HG02642 (cell line): ENCODE measurements at regions not wholly inside any gene's neighbourhood (a gene's known extent, or its start where the extent isn't known, plus 50 kb on each side); places are given as distances from the start of the nearest gene placed in this dataset.

Experiments used
- ATAC-seq: cut with Tn5 transposase; IDR thresholded peaks from one replicate; pipeline ENCODE4 v1.9.1; 2021; ENCODE audit warnings: mild to moderate bottlenecking; ENCODE audit not compliant: unreplicated experiment, poor library complexity

DNA sequence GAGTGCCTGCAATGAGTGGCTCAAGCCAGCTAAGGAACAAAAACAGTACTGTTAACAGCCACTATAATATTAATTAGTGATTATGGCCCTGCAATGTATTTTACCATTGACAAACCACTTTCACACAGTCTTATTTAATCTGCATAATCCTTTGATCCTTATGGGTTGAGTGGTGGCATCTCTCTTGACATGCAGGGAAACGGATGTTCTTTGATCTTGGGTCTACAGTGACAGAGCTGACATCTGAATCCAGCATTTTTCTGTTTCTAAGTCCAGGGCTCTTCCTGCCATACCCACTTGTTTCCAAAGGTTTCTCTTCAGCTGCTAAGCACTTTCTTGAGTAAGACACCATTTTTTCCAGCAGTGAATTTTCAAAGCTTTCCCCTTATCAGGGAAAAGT lies 277.7 kb upstream of the ROPN1 start:
- no peak for ATAC-seq

DNA sequence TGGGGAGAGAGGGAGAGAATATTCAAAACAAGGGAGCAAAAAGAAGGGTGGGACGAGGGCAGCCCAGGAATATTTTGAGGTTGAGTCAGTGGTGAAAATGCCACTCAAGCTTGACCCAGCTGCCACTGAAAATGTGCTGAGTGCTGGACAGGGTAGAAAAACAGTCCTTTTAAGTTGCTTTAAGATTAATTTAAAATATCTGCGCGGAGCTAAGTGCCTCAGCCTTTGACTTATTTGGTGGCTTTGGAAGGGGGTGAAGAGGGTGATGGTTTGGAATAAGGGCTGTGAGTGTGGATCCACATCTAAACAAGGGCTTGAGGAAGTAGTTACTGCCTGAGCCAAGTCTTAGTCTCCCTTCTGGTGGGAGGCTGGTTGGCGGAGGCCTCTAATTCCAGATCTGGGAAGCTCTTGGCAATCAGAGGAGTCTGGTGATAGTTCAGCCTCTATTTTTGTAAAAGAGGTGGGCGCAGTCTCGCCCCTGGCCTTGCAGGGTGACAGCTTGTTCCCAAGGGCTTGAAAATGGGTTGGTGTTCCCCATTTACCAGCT lies 280.8 kb upstream of the ROPN1 start:
- no peak for ATAC-seq

DNA sequence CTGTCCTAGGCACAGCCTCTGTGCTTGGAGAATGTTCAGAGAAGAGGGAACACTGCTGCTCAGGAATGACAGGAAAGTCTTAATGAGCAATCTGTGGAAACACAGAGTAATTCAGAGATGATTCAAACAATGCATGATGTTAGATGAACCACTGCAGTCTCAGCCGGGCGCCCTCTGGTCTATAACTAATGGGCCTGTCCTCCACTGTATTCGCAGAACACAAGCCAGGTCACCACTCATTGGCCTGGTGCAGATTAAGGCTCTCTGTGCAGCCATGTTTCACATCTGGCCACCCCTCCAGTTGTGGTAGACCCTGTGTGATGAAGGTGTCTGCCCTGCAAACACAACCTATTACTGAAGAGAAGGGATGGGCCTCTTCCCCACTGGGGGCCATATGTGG lies 281.7 kb upstream of the ROPN1 start:
- ATAC-seq = no peak

DNA sequence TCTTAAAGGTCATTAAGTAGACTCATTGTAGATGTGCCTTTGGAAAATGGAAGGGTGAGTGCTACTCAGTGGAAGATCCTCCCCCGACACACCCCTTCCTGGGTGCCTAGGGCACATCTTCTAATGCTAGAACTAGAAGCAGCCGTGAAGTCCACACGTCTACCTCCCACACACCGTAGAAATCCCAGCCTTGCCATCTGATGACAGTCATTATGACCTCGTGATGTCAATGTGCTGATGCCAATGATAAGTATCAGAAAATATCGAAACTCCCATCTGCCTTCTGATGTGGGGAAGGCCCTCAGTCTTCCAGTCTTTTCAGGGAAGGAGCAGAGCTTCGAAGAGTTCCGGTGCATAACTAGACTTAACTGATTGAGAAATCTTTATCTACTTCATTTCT lies 282.1 kb upstream of the ROPN1 start:
- ATAC-seq = no peak

DNA sequence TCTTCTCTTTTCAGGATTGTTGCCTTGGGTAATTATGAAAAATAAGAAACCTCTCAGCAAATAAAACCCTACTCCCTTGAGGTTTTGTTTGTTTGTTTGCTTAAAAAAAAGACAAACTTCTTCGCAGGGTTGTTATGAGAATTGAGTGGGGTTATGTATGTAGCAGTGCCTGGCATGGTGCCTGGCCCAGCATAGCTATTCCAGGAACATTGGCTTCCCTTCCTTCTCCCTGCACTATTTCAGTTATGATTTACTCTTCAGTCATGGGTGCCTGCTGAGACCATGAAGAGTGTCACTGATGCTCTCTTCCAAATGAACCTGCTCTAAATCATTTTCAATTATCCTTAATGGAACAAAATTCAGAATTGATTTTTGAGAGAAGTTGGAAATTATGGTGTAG lies 283.5 kb upstream of the ROPN1 start:
- no peak for ATAC-seq

DNA sequence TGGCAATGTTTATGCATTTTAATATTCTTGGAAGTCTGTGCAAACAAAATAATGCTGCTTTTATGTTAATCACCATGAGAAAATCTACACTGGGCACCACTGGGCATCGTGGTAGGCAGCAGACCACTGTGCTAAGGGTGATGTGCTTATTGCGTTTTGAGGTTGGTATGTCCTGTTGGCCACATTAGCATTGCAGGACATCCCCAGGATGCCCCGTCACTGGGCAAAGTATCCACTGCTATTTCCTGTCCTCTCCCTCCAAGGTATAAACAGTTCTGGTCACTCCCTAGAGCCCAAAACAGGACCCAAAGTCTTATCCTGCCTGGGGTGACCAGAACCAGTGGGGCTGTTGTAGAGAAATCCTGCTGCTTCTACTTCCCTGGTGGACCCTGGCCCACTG lies 284.2 kb upstream of the ROPN1 start:
- no peak for ATAC-seq

DNA sequence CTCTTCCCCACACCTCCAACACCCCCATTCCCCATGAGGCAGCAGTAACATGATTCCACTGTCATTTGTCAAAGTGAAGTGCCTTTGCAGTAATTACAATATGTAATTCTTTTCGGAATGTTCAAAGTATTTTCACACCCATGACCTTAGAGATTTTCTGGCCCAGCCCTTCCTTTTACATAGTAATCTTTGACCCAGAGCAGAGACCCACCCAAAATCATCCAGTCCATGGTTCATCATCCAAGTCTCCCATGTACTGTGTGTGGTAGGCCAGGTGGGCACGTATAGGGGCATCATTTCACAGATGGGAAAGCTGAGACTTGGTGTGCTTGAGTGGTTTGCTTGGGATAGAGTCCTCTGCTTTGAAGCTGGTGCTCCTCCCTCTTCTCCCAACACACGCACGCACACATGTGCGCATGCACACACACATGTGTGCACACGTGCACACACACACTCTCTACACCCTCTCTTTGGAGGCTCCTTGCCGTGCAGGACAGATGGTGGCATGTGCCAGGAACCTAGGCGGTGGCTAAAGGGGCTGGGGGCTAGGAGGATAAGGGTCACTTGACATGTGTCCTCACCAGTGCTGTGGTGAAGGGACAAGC lies 284.7 kb upstream of the ROPN1 start:
- ATAC-seq = no peak

DNA sequence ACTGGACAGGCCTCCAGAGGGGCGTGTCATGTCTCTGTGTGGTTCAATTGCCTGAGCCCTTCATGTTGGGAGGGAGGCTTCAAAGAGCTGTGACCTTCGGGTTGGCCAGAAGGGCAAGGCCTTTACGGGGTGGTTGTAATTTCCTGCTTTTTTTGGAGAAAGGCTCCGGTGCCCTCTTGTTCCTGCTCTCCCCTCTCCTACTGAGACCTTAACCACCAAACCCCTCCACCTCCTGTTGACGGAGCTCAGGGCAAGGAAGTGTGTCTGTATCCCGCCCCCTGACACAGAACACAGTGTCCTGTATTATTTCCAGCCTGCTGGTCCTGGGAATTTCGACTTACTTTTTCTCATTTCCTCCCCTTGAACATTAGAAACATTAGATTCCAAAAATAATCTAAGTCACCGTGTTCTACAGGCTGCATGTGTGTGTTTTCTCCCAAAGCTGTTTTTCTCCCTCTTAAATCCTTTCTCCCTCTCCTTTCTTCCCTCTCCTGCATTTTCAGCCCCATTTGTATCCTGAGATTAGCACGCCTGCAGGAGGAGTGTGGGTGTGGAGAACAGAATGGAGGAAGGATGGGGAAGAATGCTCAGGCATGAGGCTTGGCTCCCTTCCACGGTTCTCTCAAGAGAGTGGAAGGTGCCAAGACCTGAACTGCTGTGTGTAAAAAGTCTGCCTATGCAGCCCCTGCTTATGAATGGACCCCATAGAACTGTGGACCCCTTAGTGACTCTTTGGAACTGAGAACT lies 285.4 kb upstream of the ROPN1 start:
- ATAC-seq = no peak

DNA sequence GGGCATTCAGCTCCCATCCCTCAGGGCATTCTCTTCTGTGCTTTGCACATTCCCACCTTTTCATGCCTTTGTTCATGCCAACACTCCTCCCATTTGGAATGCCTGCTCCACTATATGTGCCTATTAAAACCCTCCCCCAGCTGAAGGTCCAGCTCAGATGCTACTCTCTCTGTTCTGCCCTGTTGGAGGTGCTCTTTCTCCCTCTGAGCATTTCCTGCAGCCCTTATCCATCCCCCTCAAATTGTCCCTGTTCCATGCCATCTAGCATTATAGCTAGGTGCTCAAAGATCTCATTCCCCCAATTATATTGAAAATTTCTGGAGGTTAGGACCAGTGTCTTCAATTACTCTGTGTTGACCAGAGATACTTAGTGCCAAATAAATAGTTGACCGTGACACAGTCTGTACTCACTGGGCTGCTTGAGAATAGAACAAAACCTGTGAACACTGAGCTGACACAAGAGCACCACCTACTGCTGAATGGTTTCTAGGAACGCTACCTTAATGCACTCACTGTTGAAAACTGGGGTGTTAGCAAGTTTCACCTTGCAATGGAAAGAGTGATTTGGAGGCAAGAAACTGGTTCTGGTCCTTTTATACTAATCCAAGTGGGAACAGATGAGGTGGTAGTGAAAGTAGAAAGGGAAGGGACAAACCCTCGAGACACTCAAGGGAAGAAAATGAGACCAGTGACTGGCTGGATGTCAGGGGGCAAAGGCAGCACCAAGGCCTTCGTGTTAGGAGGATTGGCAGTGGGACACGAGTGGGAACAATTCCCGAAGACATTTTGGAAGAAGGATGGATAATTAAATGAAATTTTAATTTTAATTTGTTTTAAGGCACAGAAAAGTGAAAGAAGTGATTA lies 289.8 kb upstream of the ROPN1 start:
- no peak for ATAC-seq

DNA sequence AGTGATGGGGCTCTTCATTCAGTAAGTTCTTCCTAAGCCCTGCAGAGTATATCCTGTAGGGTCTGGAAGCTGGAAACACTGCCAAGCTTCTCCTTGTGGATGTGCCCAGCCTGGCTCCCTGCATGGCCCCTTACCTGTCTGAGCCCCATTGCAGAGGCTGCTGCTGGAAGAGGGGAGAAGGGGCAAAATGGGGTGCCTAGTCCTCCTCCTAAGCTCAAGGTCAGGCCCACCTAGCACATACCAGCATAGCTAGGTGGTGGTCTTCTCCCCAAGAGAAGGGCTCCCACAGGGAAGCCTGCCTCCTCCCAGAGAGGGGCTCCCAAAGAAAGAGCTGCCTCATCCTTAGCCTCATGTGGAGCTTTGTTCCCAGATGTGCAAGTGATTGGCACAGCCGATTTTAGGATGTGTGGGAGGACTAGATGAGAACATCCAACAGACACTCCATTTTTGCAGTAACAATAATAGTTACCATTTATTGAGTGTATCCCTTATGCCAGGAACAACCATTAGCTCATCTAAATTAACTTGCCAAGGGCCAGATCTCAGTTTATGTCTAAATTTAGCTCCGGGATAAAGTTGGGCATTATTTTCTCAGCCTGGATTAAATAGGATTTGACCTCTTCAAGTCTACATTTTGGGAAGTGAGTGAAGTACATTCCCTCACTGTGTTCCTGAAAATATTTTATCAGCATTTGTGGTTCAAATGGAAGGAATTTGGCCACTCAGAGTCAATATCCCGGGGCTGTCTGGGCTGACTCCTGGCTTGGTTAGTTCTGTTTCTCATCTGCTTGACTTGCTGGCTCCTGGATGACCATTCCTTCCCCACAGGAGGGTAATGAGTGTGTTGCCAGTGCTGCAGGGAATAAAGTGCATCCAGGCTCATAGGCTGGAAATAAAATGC lies 291.1 kb upstream of the ROPN1 start:
- ATAC-seq = no peak

DNA sequence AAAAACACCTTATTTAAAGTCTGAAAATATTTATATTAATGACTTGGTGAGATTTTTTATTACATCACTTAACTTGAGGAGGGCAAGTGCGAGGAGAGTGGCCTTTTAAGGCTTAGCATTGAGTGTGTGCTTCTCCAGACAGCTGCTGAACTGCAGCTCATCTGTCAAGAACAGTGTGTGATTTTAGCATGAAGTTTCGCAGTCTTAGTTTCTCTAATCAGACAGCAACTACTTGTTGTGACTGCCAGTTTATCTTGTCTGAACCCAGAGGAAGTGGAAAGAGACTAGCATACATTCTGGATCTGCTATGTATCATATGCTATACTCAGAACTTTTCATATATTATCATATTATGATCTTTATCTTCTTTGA lies 291.7 kb upstream of the ROPN1 start:
- ATAC-seq = no peak

DNA sequence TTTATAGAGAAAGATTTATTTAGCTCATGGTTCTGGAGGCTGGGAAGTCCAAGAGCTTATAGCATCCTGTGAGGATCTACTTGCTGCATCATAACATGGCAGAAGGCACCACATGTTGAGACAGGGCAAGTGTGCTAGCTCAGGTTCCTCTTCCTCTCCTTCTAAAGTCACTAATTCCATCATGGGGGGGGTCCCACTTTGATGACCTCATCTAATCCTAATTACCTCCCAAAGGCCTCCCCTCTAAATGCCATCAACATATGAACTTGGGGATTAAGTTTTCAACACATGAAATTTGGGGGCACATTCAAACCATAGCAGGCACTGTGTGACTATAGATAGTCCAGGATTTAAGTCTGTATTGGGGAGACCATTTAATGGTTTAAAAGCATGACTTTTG lies 297.1 kb upstream of the ROPN1 start:
- no peak for ATAC-seq

DNA sequence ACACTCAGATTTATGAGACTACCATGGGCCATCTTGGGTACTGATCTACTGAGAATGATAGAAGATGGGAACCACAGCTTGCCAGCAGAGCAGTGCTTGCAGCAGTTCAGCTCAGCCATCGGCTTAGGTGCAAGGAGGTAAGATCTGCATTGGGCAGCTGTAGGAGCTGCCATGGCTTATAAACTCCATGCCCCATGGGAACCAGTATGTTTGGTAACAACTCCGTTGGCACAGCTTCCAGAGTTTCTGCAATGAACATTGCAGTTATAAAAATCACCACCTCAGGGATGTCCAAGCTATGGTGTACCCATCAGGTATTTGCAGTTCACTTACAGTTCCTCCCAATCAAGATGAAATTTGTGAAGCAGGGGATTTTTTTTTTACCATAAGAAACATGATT lies 299.1 kb upstream of the ROPN1 start:
- ATAC-seq = no peak

DNA sequence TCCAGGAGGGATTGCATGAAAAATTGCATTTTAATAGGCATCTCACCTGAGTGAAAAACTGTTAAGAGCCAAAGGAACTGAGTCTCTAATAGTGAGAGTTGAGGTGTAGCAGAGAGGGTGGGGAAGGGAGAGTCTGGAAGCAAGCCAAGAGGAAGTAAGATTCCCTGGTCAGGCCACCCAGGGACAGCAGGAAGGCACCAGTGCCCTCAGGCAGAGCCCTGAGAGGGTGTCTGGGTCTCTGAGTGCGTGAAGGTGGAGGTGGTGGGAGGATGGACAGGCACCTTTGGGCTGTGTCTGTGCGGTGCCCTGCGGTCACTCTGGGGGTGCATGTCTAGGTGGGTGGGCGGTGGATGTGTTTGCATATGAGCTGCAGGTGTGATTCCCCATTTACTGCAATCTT lies 300.4 kb upstream of the ROPN1 start:
- ATAC-seq = no peak

DNA sequence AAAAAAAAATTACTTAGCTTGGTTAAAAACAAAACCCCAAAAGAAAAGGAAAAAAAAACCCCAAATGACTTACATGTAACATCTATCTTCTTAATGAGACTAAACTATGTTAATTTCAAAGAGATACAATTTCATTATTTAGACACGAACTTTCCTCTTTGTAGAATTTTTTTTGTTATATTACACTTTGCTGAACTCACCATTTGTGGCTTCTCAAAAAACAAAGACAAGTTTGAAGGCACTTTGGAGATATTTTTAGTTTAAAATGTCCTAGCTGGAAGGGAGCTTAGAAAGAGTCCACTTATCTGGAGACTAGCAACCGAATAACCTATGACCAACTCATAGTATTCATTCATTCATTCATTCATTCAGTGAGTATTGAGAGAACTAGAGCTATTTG lies 301.7 kb upstream of the ROPN1 start:
- ATAC-seq = no peak

DNA sequence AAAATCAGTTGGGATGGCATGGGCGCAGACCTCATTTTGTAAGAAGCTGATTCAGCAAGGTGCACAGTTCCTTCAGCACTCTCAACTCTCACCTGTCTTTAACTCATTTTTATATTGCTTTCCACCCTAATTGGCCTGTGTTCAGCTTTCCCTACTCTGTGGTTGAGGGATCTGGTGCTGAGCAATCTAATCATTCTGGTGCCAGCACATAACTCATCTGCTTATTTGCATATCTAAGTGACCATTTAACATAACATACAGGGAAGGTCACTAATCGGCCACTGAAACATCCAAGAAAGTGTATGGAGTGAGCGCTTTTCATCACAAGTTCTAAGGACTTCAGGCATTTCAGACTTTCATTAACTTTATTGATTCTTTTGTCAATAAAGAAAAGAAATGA lies 303.4 kb upstream of the ROPN1 start:
- no peak for ATAC-seq

DNA sequence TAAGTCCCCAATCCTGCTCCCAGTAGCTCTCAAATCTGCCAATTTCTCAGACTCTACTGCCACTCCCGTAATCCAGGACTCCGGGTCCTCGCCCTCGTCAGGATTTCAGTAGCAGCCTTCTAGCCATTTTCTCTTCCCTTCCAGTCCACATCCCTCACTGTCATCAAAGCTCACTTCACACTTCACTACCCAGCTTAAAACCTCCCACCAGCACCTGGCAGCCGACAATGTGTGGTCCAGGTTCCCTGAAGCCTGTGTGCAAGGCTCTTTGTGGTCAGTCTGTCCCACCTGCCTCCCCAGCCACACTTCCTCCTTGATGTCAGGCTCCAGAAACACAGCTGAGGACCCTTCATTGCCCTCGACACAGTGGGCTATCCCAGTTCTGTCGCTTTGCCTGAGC lies 304.5 kb upstream of the ROPN1 start:
- no peak for ATAC-seq

DNA sequence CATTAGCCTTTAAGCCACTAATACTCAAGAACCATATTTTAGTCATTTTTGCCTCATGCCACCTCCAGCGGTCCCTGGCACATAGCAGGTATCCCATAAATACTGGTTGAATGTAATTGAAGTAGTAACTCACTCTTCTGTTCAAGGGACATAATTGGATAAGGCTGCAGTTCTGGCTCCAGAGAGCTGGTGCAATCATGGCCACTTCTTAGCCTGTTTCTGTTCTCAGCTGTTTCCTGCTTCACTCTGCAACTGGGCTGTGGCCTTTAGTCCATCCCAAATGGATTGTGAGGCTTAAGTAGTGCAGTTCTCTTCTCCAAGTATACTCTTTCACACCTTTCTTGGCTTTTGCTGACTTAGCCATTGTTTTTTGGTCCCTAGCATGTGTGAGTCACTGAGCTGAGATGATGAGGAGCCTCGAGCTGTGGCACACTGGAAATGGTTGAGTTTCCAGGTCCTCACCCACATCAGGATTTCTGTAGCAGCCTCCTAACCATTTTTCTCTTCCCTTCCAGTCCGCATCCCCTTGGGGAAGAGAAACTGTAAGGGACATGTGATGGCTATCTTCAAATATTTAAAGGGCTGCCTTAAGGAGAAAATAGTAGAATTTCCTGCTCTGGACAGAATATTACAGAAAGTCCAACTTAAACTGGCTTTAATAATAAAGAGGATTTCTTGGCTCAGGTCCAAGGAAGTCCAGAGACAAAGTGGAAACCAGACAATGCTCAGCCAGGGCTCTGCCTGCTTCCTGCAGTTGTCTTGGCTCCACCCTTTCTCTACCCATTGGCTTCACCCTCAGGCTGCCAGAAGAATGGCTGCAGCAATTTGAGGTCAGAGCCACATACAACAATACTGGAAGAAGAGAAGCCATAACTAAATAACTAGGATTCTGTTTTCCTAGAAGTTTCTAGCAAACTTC lies 305.4 kb upstream of the ROPN1 start:
- no peak for ATAC-seq

DNA sequence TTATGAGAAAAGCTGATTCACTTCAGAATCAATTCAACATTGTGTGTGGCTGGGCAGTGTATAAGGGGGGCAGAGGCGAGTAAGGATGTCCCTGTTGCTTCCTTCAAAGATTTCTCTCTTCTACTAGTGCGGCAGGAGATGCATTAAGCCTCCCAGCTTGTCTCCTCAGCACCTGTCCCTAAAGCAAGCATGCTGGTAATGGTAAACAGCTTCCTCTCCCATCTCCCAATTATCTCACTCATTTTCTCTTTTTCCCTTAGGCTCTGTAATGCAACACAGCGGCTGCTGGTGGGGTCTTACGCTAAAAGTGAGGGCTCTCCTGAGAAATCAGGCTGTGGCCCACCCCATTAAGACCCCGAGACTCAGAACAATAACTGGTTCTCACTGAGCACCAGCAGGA lies 306.4 kb upstream of the ROPN1 start:
- no peak for ATAC-seq
